ENCODE measurements at regions not wholly inside any gene's neighbourhood (a gene's known extent, or its start where the extent isn't known, plus 50 kb on each side); places are given as distances from the start of the nearest gene placed in this dataset.
A peak's percentile ranks its signal among the peaks of the same experiment; 100 is the strongest.

DNA sequence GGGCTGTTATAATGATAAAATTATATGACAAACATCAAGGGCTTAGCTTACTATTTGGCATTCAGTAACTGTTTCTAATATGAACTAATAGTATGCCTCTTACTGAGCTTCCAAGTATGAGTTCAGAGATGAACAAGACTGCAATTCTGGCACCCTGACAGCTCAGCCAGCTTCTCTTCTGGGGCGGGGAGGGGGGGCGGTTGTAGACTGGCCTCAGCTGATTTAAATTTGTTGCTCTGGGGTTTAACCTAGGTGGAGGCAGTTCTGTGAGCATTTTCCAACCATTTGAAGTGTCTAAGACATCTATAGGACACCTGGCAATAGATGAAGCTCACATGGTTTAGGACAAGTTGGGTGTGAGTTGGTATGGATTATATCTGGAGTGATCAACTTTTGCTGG lies 401.9 kb downstream of the QKI start:
- DNase-seq (ENCODE audit: low read depth), result no peak

DNA sequence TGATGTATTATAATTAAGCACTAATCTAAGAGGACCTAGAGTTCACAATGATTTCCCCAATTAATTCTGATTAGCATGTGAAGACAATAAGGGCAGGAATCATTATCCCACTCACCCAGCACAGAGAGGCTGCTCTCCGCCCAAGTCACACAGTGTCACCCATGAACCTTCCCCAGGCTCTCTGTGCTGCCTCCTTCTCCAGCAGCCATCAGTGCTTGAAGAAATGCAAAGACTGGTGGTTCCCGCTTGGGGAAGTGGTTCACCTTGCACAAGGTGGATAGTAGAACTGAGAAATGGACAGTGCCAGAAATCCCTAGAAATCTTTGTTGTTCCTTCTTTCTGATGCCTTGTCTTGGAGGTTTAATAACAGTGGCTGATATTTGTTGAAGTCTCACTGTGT lies 401.3 kb downstream of the QKI start:
- DNase-seq (ENCODE audit: low read depth), result no peak

DNA sequence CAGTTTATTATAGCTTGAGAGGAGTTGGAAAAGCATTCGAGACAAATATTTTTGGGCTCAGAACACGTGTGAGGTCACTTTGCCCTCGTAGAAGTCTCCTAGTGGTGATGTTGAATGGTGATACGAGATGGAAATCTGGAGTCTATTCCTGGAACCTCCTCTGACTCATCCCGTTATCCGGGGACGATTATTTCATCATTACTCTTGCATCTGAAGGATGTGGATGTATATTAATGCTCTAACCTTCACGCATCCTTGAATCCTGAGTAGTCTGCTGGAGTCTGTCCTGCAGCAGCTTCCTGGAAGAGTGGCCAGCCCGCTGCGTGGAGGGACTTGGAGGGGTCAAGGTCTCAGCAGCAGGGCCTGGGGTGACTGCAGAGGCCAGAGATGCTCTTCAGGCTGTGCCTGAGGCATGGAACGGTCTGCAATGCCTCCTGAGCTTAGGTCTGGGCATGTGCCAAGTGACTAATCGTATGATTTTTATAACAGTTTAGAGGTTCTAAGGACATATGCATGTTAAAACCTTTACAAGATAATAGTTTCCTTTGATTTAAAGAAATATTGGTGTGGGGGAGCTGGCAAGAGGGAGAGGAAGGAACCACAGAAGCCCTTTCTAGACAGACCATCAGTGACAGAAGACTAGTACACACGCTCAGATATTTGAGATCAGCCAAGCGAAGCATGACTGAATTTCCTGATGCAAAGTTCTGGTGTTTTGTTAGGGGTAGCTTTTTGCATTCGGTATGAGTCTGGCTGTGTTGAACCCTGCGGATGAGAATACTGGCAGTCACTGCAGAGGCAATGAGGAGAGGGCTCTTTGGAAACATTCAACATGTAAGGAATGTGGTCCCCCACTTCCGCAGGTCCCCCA lies 400.2 kb downstream of the QKI start:
- peak; percentile 84 for DNase-seq (ENCODE audit: low read depth)

DNA sequence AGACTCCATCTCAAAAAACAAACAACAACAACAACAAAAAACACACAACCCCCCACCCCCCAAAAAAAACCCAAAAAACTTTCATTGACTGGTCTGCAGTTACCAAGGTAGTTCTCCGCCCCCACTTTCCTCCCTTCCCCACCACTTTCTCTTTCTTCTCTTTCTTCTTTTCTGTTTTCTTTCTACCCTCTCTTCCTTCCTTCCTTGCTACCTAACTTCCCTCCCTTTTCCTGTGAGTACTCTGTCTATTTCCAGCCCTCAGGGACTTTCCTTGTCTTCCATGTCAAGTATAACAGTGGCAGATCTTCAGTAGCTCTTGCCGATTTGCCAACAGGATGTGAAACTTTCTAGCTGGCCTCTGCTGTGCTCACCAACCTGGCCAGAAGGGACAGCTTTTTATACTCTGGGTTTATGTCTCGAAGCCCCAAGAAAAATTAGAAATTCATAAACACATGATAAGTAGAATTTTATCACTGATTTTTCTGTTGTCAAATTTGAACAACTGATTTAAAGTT lies 399.5 kb downstream of the QKI start:
- DNase-seq (ENCODE audit: low read depth), result no peak

DNA sequence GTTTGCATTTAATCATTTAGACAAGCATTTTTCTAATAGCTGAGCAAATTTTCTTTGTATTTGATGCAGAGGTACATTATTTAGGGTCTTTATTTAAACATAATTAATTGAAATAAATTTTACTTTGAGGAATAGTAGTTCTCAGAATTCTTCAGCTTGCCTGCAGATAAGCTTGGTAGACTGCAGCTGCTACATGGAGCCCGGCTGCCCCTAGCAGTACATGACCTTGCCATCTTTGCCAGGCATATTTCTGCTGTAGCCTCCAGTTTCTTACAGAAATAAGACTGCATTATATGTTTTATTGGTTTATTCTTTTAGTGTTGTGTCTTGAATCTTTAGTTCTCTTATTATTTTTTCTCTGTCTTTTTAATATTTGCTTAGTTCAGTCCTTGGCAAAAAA lies 396.8 kb downstream of the QKI start:
- DNase-seq (ENCODE audit: low read depth), result no peak

DNA sequence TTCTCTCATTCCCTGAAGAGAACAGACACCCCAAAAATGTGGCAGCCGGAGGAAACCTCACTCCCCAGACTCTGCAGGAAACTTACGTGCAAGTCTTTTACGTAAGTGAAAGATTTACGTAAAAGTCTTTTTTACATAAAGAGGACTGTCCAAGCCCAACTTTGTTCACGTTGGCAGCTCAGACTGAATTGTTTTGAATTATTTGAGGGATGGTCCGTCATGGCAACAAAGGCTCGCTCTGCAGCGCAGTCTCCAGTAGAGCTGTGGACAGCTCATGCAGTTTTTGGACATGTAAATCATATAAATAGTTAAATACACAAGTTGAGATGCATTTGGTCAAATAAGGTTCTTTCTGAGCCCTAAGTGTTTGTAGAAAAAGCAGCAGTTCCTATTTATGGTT lies 394.8 kb downstream of the QKI start:
- DNase-seq (ENCODE audit: low read depth), result no peak

DNA sequence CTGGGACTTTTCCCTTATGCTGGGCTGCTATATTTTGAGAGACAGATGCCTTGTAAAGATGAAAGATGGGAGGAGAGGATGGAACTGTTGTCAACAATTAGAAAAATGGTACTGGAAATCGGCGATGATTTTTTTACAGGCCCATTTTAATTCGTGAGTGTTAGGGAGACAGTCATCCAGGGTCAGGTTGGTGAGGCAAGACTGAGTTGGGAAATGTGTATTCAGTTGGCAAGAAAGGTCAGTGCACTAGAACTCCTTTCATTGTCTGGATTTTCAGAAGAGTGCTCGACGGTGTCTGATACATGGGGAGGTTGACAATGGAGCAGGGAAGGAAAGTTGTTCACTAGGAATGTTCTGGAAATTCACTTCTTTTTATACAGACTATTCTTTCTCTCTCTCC lies 394.4 kb downstream of the QKI start:
- DNase-seq (ENCODE audit: low read depth), result no peak

DNA sequence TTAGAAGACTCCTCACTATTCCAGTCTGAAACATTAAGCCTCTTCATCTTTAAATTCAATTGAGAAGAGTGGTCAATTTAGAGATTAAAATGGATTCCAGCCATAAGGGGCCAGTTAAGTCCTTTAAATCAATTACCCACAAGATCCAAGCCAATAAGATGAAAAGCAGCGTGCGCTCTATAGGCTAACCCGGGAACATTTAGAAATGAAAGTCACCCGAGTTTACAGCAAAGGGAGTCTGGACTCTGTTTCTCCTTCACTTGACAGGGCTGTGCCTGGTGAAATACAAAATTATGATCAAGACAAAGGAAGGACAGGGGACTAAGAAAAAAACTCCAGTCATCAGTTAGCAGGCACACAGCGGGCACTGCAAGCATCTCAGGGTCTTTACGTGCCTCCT lies 393.7 kb downstream of the QKI start:
- DNase-seq (ENCODE audit: low read depth), result no peak

DNA sequence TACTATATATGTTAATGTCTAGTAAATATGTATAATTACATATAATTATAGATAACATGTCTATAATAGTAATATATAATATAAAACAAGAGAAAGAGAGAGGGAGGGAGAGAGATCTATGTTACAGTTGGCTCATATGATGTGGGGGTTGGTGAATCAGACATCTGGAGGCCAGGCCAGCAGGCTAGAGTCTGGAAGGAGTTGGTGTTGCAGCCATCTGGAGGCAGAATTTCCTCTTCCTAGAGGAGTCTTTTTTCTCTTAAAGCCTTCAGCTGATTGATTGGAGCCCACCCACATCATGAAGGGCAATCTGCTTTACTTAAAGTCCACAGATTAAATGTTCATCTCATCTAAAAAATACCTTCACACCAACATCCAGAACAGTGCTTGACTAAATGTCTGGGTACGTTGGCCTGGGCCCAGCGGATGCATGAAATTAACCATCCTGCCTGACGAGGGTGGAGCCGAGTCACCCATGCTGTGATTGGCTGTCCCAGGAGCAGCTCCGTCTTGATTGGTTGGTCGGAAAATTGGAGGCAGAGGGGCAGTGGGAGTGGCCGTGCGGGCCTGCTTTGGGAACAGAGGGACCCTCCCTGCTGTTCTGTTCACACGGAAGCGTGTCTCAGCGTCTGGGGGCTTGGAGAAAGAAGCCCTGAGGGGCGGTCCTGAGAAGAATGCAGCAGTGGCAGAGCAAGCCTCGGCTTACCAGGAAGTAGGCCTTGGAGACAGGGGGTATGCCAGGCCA lies 392.4 kb downstream of the QKI start:
- DNase-seq (ENCODE audit: low read depth), result no peak

DNA sequence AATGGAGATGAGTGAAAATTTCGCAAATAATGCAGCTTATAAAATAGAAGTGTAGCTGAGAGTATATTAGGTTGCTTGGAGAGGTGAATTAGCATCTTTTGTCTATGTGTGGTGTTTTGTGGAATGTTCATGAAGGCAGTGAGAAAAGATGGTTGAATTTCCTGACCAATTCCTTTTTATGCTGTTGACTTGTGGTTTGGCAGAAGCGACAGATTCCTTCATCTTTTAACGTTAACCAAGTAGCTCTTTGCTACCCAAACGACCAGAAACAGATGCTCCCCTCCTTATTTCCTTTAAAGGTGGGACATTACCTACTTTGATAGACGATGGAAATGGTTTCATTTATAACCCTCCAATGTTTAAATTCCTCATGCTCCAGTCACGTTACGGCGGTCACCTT lies 390.5 kb downstream of the QKI start:
- no peak for DNase-seq (ENCODE audit: low read depth)

DNA sequence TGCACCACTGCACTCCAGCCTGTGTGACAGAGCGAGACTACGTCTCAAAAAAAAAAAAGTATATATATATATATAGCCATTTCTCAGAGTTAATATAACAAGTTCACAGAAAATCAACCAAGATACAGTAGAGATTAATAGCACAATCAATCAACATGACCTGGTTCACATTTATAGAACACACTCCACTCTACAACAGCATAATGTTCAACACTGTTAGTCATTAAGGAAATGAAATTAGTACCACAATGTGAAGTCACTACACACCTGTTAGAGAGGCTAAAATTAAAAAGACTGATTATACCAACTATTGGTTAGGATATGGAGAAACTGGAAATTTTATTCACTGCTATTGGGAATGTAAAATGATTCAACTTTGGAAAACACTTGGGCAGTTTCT lies 387.7 kb downstream of the QKI start:
- no peak for DNase-seq (ENCODE audit: low read depth)

DNA sequence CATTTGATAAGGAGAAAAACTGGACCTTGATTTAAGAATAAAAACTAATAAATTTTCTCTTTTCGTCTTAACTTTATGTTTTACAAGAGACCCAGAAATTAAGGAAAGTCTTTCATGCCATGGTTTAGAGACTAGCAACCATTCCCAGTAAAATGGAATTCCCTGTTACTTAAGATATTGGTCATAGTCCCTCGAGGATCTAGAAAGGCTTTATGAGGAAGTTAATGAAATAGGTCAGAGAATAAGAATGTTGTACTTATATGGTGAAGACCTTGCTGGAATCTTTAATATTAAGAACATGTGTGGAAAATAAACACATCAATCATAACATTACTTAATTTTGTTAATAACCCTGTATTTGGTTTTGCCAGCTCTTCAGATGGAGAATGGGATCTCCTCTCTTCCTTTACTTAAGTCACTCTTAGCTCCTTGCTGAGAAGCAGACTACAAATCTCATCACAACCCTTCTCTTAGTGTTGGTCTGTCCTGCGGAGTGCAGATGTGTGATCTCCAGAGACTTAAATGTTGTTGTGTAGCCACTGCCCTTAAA lies 382.9 kb downstream of the QKI start:
- DNase-seq (ENCODE audit: low read depth), result no peak

DNA sequence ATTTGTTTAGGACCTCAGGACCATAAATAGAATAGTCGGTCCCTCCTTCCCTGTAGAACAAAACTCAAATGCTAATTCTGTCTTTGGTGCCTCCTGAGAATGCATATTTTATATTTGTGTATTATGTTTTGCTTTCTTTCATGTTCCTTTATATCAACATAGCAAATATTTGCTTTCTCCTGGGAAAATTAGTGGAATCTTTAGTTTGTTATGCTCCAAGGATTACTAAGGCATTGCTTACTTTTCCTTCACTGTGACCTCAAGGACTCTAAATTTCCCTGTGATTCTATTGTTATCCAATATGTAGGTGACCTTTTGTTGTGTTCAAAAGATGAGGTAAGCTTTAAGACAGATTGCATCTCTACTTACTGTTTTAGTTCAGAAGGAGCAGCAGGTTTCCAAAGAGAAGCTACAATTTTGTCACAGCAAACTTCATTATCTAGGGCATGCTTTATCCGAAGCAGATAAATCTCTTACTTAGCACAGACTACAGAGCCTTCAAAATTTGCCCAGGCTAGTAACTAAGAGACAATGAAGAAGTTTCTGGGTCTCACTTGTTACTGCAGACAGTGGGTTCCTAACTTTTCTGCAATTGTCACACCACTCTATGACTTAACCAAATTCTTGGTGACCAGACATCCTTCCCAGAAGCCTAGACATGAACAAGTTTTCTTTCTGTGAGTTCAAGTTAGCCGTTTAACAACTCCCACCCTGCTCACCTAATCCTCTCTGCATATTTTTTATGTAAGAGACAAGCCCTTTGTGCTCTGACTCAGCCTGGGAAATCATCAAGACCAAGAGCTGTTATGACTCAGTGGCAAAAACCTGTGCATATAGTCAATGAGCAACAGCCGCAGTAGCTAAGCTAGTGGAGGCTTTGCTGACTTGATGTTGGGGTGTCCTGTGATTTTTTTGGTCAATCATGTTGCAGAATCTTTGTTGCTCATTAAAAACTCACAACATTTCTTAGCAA lies 378.8 kb downstream of the QKI start:
- DNase-seq (ENCODE audit: low read depth), result peak; percentile 95

DNA sequence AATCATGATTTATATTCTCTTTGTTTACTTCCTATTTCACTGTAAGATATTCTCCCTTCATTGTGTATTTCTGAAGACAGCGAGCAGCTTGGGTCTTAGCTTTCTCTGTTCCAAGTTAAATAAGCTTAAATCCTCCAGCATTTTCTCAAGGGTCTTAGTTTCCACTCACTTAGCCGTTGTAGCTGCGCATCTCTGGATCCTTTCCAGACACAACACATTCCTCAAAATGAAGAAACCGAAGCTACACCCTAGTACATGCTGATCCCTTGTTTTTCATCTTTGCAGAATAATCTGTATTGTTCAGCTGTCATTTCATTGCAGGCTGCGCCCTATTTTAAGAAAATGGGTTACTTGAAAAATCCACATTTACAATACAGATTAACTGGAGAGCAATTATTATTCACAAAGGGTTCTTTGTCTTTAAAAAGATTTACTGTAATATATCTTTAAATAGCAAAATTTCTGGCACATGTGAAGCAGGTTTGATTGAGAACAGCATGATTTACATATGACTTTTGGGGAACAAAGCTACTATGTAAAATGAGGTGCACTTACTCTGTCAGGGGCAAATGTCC lies 375.8 kb downstream of the QKI start:
- DNase-seq (ENCODE audit: low read depth), result peak; percentile 92

DNA sequence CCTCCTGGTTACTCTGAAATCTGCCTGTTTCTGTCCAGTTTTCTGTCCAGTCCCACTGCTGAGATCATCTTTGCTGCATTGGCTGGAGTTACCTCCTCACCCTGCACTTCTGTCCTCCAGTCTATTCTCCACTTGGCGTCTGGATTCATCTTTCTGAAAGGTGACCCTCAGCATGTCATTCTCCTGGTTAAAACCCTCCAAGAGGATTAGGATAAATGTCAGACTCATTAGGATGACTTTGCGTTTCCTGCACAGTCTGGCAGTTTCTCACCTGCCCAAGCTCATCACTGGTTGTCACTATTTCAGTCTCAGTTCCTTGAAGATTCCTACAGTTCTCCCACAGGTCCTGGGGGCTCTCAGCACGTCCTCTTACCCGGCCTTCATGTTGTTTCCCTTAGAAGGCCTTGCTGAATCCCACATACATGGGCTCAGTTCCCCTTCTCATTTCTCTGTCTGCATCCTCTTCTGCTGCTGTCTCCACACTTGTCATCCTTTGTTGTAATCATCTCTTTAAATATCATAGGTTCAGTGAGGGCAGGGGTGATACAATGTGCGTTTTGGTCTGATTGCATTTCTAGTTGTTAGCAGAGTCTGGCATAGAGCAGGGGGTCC lies 374.8 kb downstream of the QKI start:
- no peak for DNase-seq (ENCODE audit: low read depth)

DNA sequence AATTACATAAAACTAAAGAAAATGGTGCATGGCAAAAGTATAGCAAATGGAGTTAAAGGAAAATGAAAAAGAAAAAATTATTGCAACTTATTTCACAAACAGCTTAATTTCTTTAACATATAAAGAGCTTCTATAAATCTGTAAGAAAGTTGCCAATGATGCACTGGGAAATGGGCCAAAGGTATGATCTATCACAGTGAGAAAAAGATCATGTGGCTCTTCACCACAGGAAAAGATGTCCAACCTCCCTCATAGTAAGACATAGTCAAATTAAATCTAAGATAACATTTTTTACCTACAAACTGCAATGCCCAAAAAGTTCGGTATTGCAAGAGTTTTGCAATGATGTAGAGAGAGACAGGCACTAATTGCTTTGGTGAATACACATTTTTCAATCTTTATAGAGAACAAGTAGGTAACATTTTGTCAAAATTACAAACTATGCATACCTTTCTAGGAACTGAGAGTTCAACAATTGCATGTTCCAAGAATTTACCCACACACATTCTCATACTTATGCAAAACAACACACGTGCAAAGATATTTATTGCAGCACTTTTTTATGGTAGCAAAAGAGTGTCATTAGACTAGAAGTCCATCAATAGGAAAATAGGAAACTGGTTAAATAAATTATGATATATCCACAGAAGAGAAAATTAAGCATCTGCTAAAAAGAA lies 372.6 kb downstream of the QKI start:
- peak; percentile 13 for DNase-seq (ENCODE audit: low read depth)

DNA sequence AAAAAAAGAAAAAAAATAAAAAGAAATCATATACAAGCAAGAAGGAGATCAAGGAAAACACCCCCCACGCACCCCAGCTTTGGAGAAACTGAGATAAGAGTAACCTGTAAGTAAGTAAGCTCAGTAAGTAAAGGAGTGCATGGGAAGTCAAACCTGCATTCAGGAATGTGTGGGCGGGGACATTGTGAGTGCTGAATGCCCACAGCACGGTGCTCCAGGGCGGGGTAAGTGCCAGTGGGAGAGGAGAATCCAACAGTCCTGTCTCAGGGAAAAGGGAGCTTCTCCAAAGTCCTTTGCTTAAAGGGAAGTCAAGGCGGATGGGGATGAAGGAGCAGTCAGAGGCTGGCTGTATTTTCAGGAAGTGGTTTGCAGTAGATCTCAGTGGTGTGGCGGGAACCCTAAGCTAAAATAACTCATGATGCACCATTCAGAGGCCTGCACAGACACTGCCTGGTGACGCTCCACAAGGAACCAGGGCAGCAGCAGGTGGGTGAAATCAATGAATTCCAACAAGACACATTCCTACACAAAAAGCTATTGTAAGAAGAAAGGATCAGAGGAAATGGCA lies 368.0 kb downstream of the QKI start:
- DNase-seq (ENCODE audit: low read depth), result peak; percentile 12

DNA sequence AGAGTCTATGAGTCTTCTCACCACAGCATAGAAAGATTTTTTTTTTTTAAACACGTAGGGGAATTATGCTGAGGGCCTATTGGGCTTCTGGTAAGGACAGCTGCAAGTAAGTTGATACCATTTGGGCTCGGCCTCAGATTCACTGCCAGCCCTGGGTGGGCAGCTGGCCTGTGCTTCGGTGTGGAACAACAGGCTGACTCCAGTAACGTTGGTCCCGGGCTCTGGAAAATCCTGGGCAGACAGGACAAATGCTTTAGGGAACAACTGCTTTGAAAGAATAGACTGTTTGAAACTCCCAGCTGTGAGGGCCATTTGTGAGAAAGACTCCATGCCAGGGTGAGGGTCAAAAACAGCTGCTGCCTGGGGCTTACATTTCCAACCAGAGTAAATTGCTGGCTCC lies 366.5 kb downstream of the QKI start:
- DNase-seq (ENCODE audit: low read depth), result peak; percentile 98

DNA sequence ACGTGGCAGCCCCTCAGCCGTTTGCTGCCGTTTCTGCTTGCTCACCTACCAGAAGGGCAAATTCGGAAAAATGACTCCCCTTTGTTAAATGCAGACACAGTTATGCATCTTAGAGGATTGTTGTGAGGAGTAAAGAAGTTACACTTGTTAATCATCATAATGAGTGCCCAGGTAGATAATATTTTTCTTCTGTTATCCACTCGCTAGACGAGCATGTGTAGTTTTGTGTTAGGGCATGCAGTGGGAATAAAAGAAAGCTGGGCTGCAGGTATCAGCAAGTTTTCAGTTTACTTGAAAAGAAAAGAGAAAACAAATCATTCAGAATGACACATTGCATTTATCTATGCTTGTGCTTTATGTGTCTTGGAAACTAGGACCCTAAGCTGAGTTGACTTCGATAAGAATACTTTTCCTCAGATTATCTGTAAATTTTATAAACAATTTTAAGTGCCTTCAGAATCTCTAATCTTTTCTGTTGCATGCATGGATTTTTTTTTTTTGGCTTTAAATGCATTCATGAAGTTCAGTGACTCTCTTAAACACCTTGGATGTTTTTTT lies 365.3 kb downstream of the QKI start:
- no peak for DNase-seq (ENCODE audit: low read depth)

All from LHCN-M2 (cell line).